Uterus (tissue), 2 donors: ENCODE measurements at regions not wholly inside any gene's neighbourhood (a gene's known extent, or its start where the extent isn't known, plus 50 kb on each side); places are given as distances from the start of the nearest gene placed in this dataset.

Experiments
- CTCF ChIP-seq, 4 experiments: fragments of 200-600 bp in 2 of 4; fragments of 450-650 bp in 2 of 4; sonication (generic) in 2 of 4; IDR thresholded peaks; one replicate each; pipeline ENCODE4 v1.5.1; 2016 to 2019; ENCODE audit warnings: antibody characterized with exemption in 4 of 4, mild to moderate bottlenecking in 2 of 4, moderate library complexity in 1 of 4
- POLR2A ChIP-seq, 2 donors: fragments of 450-650 bp; IDR thresholded peaks; one replicate each; pipeline ENCODE4 v1.6.1; 2016; ENCODE audit warnings: antibody characterized with exemption in 2 of 2, mild to moderate bottlenecking in 1 of 2, moderate library complexity in 1 of 2

- TF ChIP-seq CTCF (IDR thresholded peaks at IDR 0.05) (no peak), POLR2A (IDR thresholded peaks at IDR 0.05) (no peak)
Measured at GRCh38 chr20:40757087-40757486, 68.1 kb upstream of the MAFB start.
